GM19035 (cell line): ENCODE measurements at regions not wholly inside any gene's neighbourhood (a gene's known extent, or its start where the extent isn't known, plus 50 kb on each side); places are given as distances from the start of the nearest gene placed in this dataset.
A peak's percentile ranks its signal among the peaks of the same experiment; 100 is the strongest.

Experiments used
- ATAC-seq: cut with Tn5 transposase; IDR thresholded peaks from one replicate; pipeline ENCODE4 v1.9.1; 2021; ENCODE audit not compliant: unreplicated experiment

GRCh38 chr4:75118739-75119138, 185.8 kb downstream of the PARM1 start:
- ATAC-seq = no peak

GRCh38 chr4:75110061-75110460, 177.1 kb downstream of the PARM1 start:
- ATAC-seq = no peak

GRCh38 chr4:75107755-75108612, 175.1 kb downstream of the PARM1 start:
- peak; percentile 66 for ATAC-seq

- ATAC-seq = no peak
Measured at GRCh38 chr4:75102787-75103085, 169.8 kb downstream of the PARM1 start.

GRCh38 chr4:75101906-75102786, 169.2 kb downstream of the PARM1 start:
- peak; percentile 43 for ATAC-seq
